NCI-H1105 treated with DMSO at 0.1 percent for 48 hours (cell line): ENCODE measurements at regions not wholly inside any gene's neighbourhood (a gene's known extent, or its start where the extent isn't known, plus 50 kb on each side); places are given as distances from the start of the nearest gene placed in this dataset.

Experiments
- DNase-seq: peaks from one replicate; lab custom pipeline; 2025; lab: John Stamatoyannopoulos, UW

- DNase-seq, result no peak
These were observed 153.7 kb upstream of the ARRDC4 start for GRCh38 chr15:97806766-97807165.

- no peak for DNase-seq
These were observed 144.7 kb upstream of the ARRDC4 start for GRCh38 chr15:97815835-97816234.

GRCh38 chr15:97817276-97817890 is 143.1 kb upstream of the ARRDC4 start:
- DNase-seq, result no peak

- no peak for DNase-seq
These were observed 124.5 kb upstream of the ARRDC4 start for GRCh38 chr15:97836003-97836402.

- DNase-seq, result no peak
These were observed 122.6 kb upstream of the ARRDC4 start for GRCh38 chr15:97837896-97838295.

DNA sequence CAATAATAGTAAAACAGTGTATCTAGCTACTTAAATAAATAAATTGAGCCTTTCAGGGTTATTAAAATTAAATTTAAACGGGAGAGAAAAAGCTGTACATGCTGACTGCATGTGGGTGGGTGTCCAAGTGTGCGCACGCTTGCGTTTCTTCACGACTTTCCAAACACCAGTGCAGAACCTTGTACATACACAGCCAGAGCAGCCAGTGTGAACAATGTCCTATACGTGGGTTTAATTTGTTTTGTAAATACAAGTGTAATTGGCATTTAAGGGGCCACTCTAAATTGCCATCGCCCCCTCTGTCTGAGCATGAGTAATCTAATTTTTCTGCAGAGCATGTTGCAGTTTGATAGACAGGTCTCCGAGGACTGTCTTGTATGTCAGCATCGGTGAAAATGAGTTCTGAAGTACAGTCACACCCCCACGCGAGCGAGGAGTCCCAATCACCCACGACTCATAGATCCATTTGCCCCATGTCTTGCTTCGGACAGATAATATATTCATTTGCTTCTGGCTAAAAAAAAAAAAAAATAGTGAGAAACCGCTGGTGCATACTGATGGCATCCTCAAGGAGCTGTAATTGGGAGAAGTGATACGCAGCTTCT is 121.8 kb upstream of the ARRDC4 start:
- DNase-seq, result no peak

GRCh38 chr15:97840501-97840900 is 120.0 kb upstream of the ARRDC4 start:
- no peak for DNase-seq

DNA sequence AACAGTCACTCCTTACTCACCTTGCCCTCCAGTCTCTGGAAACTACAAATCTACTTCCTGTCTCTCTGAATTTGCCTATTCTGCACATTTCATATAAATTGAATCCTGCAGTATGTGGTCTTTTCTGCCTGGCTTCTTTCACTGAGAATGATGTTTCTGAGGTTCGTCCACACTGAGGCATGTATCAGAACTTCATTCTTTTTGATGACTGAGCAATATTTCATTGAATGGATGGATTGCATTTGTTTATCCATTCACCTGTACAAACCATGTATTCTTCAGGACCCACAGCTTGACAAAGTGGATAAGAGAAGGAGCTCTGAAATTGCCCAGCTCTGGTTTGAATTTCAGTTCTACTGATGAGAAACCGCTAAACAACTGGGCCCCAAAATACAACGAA is 118.9 kb upstream of the ARRDC4 start:
- no peak for DNase-seq

DNA sequence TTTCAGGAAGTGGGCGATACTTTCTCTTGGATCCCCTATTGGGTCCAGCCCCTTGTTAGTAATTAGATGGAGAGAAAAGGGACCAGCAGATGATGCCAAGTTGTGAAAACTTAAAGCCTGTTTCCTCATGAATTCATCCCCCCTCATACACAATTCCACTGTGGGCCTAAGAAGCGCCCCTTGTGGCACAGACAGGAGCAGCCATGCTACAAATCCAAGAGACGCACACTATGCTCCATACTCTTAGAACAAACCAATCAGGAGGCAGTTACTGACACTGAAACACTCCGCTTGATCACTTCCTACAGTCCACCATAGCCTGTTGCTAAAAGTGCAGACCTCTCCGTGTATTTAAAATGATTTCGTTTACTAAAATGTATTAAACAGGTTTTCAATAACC is 111.3 kb upstream of the ARRDC4 start:
- no peak for DNase-seq

DNA sequence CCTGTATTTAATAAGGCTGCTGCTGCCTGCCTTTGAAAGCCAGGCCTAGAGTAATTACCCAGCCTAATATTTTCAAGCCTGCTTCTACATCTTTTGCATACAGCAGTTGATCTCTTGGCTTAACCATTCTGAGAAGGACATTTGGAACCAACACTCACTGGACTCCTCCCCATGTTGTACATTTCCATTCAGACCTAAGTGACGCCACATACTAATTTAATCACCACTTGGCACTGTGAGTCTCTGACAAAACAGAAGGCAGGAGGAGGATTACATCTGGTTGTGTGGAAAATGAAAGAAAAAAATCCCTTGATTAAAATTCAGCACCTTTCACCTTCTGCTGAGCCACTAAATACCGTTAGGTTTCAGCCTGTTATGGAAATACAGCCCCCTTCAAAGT is 102.2 kb upstream of the ARRDC4 start:
- no peak for DNase-seq

GRCh38 chr15:97861529-97862260 is 98.8 kb upstream of the ARRDC4 start:
- DNase-seq, result no peak

DNA sequence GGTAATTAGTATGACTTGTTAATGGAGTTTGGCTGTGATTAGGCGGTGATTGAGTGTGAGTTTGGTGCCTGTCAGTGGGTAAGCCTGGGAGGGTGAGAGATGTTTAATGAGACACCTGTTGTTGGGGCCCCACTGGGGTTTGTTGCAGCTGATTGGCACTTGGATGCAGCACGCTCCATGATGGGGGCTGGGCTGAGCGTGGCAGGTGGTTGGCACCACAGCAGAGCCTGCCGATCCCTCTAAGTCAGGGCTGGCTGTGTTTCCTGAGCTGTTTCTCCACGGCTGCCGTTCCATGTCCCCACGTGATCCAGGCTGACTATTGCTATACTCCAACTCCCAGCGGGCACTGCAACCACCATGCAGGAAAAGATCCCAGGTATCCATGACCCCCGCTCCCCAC is 93.5 kb upstream of the ARRDC4 start:
- peak; percentile 16 for DNase-seq

DNA sequence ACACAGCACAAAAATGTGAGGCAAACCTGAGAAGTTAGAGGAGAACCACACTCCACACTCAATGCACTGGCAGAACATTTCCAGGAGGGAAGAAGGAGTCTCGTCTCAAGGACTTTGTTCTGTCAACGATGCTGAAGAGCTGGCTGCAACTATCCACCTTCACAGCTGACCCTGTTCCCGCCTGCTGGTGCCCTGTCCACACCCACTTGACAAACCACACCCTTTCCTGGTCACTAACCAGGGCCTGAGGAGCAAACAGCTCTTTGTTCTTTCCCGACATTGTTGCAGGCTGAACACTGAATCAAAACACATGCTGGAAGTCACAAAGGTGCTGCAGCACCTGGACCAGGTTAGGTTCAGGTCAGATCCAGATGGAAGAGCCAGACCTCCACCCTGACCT is 92.6 kb upstream of the ARRDC4 start:
- DNase-seq, result no peak

DNA sequence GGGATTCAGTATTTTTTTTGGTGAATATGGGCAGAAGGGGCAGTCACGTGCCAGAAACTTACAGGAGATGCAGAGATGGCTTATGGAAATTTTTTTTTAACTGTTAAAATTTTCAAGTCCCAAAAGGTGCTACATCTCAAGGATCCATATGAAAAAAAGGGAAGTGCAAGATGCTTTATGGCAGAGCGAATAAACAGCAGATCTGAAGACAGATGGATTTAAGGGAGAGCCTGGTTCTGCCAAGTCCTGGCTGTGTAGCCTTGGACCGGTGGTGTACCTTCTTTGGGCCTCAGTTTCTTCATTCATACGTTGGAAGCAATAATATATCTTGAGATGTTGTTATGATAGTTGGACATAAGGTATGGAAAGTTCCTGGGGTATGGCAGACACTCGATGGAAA is 91.5 kb upstream of the ARRDC4 start:
- DNase-seq, result no peak

- no peak for DNase-seq
These were observed 89.7 kb upstream of the ARRDC4 start for GRCh38 chr15:97870771-97871170.

- DNase-seq, result no peak
These were observed 86.4 kb upstream of the ARRDC4 start for GRCh38 chr15:97874139-97874538.

DNA sequence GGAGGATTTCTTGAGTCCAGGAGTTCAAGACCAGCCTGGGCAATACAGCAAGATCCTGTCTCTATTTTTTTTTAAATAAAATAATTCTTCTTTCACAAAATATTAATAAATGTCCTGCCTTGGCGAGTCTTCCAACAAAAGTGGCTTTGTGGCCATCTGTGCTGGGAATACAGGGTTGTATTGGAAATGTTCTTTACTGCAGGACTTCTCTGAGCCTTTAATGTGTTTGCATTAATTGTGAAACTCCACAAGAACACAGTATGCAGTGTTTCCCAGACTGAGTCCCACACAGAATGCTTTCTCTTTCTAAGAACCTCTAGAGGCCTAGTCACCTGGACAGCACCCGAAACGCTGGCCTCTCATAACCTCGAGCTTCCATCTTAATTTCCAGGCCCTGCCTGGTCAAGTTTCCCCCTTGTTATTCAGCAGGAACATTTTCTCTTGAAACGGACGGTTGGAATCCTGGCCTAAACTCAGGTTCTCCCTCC is 85.4 kb upstream of the ARRDC4 start:
- no peak for DNase-seq

GRCh38 chr15:97875513-97876280 is 84.8 kb upstream of the ARRDC4 start:
- no peak for DNase-seq

DNA sequence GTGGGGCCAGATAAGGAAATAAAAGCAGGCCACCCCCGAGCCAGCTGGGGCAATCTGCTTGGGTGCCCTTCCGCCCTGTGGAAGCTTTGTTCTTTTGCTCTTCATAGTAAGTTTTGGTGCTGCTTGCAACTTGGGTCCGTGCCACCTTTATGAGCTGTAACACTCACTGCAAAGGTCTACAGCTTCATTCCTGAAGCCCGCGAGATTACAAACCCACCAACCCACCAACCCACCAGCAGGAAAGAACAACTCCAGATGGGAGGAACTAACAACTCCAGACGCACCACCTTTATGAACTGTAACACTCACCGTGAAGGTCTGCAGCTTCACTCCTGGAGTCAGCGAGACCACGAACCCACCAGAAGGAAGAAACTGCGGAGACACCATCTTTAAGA is 84.2 kb upstream of the ARRDC4 start:
- no peak for DNase-seq

DNA sequence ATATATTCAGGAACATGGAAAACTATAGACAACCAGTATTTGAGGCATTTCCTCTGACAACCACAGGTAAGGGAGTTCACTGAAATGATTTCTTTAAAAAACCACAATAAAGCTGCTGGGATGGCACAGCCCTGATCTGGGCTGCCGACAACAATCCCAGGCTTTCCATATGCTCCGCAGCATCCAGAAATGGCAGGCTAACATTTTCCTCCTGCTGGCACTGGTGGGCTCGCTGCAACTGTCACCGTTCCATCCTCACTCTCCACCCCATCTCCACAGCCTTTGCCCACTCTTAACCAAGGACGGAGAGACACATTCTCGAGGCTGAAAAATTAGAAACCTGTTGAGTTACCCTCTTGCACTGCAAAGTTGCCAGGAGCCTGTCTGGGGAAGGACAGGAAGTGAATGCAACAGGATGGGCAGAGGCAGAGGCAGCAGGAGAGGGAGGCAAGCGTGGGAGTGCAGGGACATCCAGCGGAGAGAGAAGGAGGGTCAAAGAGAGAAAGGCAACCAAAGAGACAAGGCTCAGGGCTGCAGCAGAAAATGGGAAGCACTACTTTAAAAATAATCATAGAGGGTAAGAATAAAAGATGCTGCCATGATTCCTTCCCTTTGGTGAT is 79.0 kb upstream of the ARRDC4 start:
- no peak for DNase-seq

GRCh38 chr15:97884513-97885131 is 75.9 kb upstream of the ARRDC4 start:
- no peak for DNase-seq

- DNase-seq, result no peak
These were observed 70.2 kb upstream of the ARRDC4 start for GRCh38 chr15:97890307-97890706.
